LNCaP clone FGC (cell line): ENCODE measurements at regions not wholly inside any gene's neighbourhood (a gene's known extent, or its start where the extent isn't known, plus 50 kb on each side); places are given as distances from the start of the nearest gene placed in this dataset.
A peak's percentile ranks its signal among the peaks of the same experiment; 100 is the strongest.

Experiments
- DNase-seq: peaks from one replicate; pipeline ENCODE4 v3.0.0-alpha.2; 2011; ENCODE audit warnings: low read depth
- H3K4me3 ChIP-seq: 2 replicates; pipeline ENCODE4 v1.5.1; 2011; ENCODE audit warnings: mild to moderate bottlenecking, low read depth, low read length, control low read depth
- CTCF ChIP-seq: IDR thresholded peaks from 2 replicates; pipeline ENCODE4 v1.5.1; 2012; ENCODE audit warnings: mild to moderate bottlenecking; ENCODE audit not compliant: control insufficient read depth, insufficient read depth; ENCODE audit errors: extremely low read depth

GRCh38 chr2:100767224-100767653 lies 52.7 kb upstream of the NPAS2 start:
- no peak for TF ChIP-seq CTCF

DNA sequence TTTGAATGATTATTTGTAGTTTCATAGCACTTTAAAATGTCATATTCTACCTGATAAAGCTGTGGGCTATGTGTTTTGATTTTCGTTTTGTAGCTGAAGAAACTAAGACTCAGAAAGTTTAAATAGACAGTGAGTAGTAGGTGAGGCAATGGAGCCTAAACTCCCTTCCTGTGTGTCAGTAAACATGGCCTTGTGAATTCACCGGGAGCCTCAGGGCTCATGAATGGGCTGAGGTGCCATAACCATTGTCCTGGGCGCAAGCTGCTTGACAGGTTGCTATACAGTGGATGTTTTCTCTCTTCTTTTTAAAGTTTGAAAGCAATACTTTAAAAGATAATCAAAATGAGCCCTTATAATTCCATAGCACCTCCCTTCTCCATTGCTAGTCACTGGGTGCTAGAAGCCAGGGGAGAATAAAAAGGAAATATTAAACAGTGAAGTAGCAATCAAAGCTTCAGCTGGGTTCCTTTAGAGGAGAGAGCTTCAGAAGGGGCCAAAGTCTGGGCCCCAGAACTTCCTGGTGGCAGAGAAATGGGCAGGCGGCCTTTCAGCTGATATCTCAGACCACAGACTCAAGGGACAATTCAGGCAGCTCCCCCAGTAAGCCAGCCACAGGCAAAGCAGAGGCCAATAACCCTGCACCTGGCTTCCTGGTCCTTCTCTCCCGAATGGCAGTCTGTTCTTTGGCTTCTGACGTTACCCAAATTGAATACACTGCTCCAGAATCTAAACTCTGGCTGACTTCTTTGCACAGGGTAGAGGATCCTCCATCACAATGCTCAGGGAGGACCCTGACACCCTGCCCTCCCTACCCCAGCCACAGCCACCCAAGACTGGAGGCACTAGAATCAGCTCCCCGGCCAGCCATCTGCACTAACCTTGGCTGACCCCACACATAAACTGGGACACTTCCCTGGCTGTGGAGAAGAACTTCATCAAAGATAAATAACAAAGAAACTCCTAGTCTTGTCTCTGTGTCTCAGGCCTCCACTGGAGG lies 51.8 kb upstream of the NPAS2 start:
- DNase-seq: no peak
- TF ChIP-seq CTCF: no peak
- no peak overlapping the region for H3K4me3 ChIP-seq

More at GRCh38 chr2:100767224-100767653, 52.7 kb upstream of the NPAS2 start:
- no peak overlapping the region for H3K4me3 ChIP-seq
- peak; percentile 59 for DNase-seq
